ENCODE measurements at regions not wholly inside any gene's neighbourhood (a gene's known extent, or its start where the extent isn't known, plus 50 kb on each side); places are given as distances from the start of the nearest gene placed in this dataset.

DNA sequence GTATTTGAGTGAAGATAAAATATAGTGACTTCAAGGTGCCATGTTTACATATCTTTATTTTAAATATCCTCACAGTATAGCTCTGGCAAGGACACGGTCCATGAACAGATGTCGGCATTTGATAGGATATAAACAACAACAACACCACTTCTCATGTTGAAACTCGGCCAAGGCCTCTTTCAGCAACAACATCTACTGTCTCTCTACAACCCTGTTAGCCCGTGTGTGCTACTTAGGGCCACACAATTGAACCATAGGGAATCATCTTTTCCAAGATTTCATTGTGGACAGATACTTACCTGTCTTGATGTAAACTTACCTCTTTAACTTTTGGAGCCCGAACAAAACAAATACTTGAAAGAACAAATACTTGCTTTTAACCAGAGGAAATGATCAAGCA is 168.7 kb upstream of the SSTR1 start (continued):
- no peak for TF ChIP-seq ZBTB40 (IDR thresholded peaks at IDR 0.05)
- no peak for TF ChIP-seq ZBTB40 (CRISPR knock-in tag; IDR thresholded peaks at IDR 0.05)
- TF ChIP-seq ZNF552 (CRISPR knock-in tag; IDR thresholded peaks at IDR 0.05; ENCODE audit: borderline replicate concordance): no peak
- no peak for TF ChIP-seq ZNF788 (CRISPR knock-in tag; IDR thresholded peaks at IDR 0.05; ENCODE audit: borderline replicate concordance)
- no peak for TF ChIP-seq SYNCRIP (IDR thresholded peaks at IDR 0.05; ENCODE audit: insufficient read depth, low read depth, low read length)
- no peak for TF ChIP-seq NFKB2 (CRISPR knock-in tag; IDR thresholded peaks at IDR 0.05; ENCODE audit: borderline replicate concordance)
- TF ChIP-seq ZMYM2 (CRISPR knock-in tag; IDR thresholded peaks at IDR 0.05): no peak
- TF ChIP-seq ZNF550 (CRISPR knock-in tag; IDR thresholded peaks at IDR 0.05; ENCODE audit: borderline replicate concordance): no peak
- TF ChIP-seq ZSCAN5A (CRISPR knock-in tag; IDR thresholded peaks at IDR 0.05; ENCODE audit: borderline replicate concordance): no peak
